Gastrocnemius medialis (tissue), 4 donors: ENCODE measurements at regions not wholly inside any gene's neighbourhood (a gene's known extent, or its start where the extent isn't known, plus 50 kb on each side); places are given as distances from the start of the nearest gene placed in this dataset.

Experiments
- ATAC-seq, 2 donors: fragments of 150-250 bp; one replicate each; pipeline ENCODE4 v1.9.1; 2016
- DNase-seq, 2 donors: peaks; one replicate each; pipeline ENCODE4 v3.0.0-alpha.2; 2019
- H3K27ac ChIP-seq, 4 donors: fragments of 200-600 bp; sonication (generic); 1 replicate in 1 of 4; 2 replicates in 3 of 4; pipeline ENCODE4 v1.5.1; 2016 to 2018; ENCODE audit warnings: mild to moderate bottlenecking in 2 of 4, moderate library complexity in 1 of 4
- H3K27me3 ChIP-seq, 3 donors: fragments of 200-600 bp; sonication (generic) in 2 of 3; 1 replicate in 1 of 3; 2 replicates in 2 of 3; pipeline versions ENCODE4 v1.5.1 to v1.6.0; 2016 to 2019; ENCODE audit warnings: mild to moderate bottlenecking in 1 of 3, moderate library complexity in 1 of 3
- H3K36me3 ChIP-seq, 2 donors: fragments of 200-600 bp; sonication (generic) in 1 of 2; one replicate each; pipeline ENCODE4 v1.5.1; 2017 to 2018
- H3K4me1 ChIP-seq, 2 donors: fragments of 200-600 bp; sonication (generic) in 1 of 2; one replicate each; pipeline ENCODE4 v1.5.1; 2016 to 2017; ENCODE audit warnings: mild to moderate bottlenecking in 2 of 2
- H3K4me3 ChIP-seq, 4 donors: fragments of 200-600 bp; sonication (generic) in 3 of 4; 1 replicate in 1 of 4; 2 replicates in 3 of 4; pipeline ENCODE4 v1.5.1; 2016 to 2019; ENCODE audit warnings: mild to moderate bottlenecking in 2 of 4
- H3K9me3 ChIP-seq, 3 donors: fragments of 200-600 bp; sonication (generic) in 2 of 3; 1 replicate in 1 of 3; 2 replicates in 2 of 3; pipeline ENCODE4 v1.5.1; 2016 to 2019
- POLR2A ChIP-seq, 2 donors: fragments of 450-650 bp; IDR thresholded peaks; one replicate each; pipeline ENCODE4 v1.6.1; 2017; ENCODE audit warnings: antibody characterized with exemption in 2 of 2, mild to moderate bottlenecking in 2 of 2, moderate library complexity in 2 of 2
- in situ Hi-C, 4 donors: fragments of 200-750 bp; cut with MboI; loops; one replicate each; pipeline versions ENCODE4 v1.15.0 to v1.8.0; 2017; ENCODE audit warnings: low sequenced_read_pairs in 4 of 4
- intact Hi-C: fragments of 100-400 bp; cut with DNase I; formaldehyde crosslinking; loops from one replicate; pipeline ENCODE4 v1.15.1; 2023; ENCODE audit warnings: low total_unique reads
- TF ChIP-seq, protein P1 (sequence below), 5 experiments: fragments of 450-650 bp in 3 of 5; fragments of 200-600 bp in 2 of 5; sonication (generic) in 2 of 5; IDR thresholded peaks in 4 of 5; conservative IDR thresholded peaks in 1 of 5; 1 replicate in 4 of 5; 2 replicates in 1 of 5; pipeline ENCODE4 v1.5.1; 2016 to 2019; ENCODE audit warnings: antibody characterized with exemption in 5 of 5, mild to moderate bottlenecking in 3 of 5, moderate library complexity in 3 of 5

DNA sequence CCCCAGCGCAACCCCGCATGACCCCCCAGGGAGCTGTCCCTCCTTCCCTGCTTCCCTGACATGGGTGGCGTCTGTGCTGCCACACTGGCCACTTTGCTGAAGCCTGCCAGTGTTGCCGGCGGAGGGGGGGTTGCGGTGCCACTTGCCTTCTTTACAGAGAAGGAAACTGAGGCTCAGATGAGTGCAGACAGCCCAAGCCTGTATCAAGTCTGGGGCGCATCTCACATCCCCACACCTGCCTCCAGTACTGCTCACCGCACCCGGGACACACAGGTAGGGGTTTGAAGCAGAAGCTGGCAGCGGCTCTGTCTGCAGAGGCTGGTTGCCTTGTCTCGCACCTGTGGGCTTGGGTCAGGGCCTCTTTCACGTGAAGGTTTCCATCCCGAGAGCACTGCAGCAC lies 104.7 kb upstream of the RTL1 start:
- H3K4me1 ChIP-seq: no peaks in the 10 kb centered on the region
- intact Hi-C loops (no loop called here), in situ Hi-C loops (no loop called here)

GRCh38 chr14:101008631-101009336 lies 105.3 kb upstream of the RTL1 start:
- in situ Hi-C loops (no loop called here), intact Hi-C loops (no loop called here)
- TF ChIP-seq, protein P1, sequence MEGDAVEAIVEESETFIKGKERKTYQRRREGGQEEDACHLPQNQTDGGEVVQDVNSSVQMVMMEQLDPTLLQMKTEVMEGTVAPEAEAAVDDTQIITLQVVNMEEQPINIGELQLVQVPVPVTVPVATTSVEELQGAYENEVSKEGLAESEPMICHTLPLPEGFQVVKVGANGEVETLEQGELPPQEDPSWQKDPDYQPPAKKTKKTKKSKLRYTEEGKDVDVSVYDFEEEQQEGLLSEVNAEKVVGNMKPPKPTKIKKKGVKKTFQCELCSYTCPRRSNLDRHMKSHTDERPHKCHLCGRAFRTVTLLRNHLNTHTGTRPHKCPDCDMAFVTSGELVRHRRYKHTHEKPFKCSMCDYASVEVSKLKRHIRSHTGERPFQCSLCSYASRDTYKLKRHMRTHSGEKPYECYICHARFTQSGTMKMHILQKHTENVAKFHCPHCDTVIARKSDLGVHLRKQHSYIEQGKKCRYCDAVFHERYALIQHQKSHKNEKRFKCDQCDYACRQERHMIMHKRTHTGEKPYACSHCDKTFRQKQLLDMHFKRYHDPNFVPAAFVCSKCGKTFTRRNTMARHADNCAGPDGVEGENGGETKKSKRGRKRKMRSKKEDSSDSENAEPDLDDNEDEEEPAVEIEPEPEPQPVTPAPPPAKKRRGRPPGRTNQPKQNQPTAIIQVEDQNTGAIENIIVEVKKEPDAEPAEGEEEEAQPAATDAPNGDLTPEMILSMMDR (IDR thresholded peaks at IDR 0.05 in 4 of 5, conservative IDR thresholded peaks at IDR 0.05 in 1 of 5): no peak
- Histone ChIP-seq H3K9me3 (peaks cover 0 to 5% (median 0%) of the 10 kb centered on the region in 3 donors), H3K27ac (no peak overlapping the region), H3K4me1 (no peaks in the 10 kb centered on the region), H3K36me3 (no peaks in the 10 kb centered on the region), H3K4me3 (no peak overlapping the region), H3K27me3 (no peaks in the 10 kb centered on the region)
- ATAC-seq: no peak
- no peak for DNase-seq

More for the DNA sequence above, 104.7 kb upstream of the RTL1 start:
- TF ChIP-seq POLR2A (IDR thresholded peaks at IDR 0.05): no peak
- TF ChIP-seq, protein P1 (IDR thresholded peaks at IDR 0.05 in 4 of 5, conservative IDR thresholded peaks at IDR 0.05 in 1 of 5): no peak
- Histone ChIP-seq H3K9me3 (peaks cover 0 to 5% (median 0%) of the 10 kb centered on the region in 3 donors), H3K36me3 (no peaks in the 10 kb centered on the region), H3K27ac (no peak overlapping the region), H3K27me3 (no peaks in the 10 kb centered on the region), H3K4me3 (no peak overlapping the region)
- no peak for ATAC-seq
- no peak for DNase-seq

DNA sequence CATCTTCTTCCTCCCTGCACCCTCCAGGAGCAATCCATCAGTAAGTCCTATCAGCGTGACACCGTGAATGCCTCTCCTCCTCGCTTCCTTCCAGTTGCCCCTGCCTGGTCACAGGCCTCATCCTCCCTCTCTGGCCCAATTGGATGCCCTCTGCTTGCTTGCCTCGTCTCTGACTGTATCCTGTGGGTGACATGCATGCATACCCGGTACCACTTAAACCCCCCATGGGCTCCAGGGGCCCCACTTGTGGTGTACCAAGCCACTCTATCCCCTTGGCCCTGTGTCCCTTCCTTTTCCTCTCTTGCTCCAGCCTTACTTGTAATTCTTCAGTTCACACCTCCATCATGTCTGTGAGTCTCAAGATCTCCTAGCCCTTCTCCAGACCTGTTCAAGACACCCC lies 106.0 kb upstream of the RTL1 start:
- in situ Hi-C loops: no loop called here
- DNase-seq: no peak
- no peak for ATAC-seq

DNA sequence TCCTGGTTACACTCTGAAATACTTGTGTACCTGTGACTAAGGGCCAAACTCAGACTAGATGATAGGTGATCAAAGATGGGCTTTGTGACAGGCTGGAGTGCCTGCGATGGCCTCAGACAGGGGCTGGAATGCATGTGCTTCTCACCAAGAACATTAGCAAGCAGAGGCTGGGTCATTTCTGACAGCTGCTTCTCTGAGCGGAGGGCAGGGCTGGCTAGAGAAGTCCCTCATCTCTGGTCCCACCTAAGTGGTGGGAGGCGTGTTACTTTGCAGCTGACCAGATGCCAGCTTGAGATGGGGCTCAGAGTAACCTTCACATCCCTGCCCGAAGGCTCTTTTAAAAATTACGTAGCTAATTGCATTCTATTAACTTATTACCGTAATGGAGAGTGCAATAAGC lies 106.8 kb upstream of the RTL1 start:
- Histone ChIP-seq H3K9me3 (peaks cover 0 to 5% (median 0%) of the 10 kb centered on the region in 3 donors), H3K36me3 (no peaks in the 10 kb centered on the region), H3K4me1 (no peaks in the 10 kb centered on the region), H3K27me3 (no peaks in the 10 kb centered on the region), H3K27ac (no peak overlapping the region), H3K4me3 (no peak overlapping the region)
- TF ChIP-seq POLR2A (IDR thresholded peaks at IDR 0.05): no peak
- TF ChIP-seq, protein P1 (IDR thresholded peaks at IDR 0.05 in 4 of 5, conservative IDR thresholded peaks at IDR 0.05 in 1 of 5): no peak
- DNase-seq (no peak), ATAC-seq (no peak)
- intact Hi-C loops: no loop called here
- in situ Hi-C loops: no loop called here

More for the DNA sequence above, 106.0 kb upstream of the RTL1 start:
- H3K36me3 ChIP-seq: no peaks in the 10 kb centered on the region
- no peak overlapping the region for H3K4me3 ChIP-seq
- intact Hi-C loops: no loop called here
- TF ChIP-seq, protein P1 (IDR thresholded peaks at IDR 0.05 in 4 of 5, conservative IDR thresholded peaks at IDR 0.05 in 1 of 5): no peak
- TF ChIP-seq POLR2A (IDR thresholded peaks at IDR 0.05): no peak
- peaks cover 0 to 5% (median 0%) of the 10 kb centered on the region in 3 donors for H3K9me3 ChIP-seq
- H3K4me1 ChIP-seq: no peaks in the 10 kb centered on the region
- H3K27ac ChIP-seq: no peak overlapping the region
- no peaks in the 10 kb centered on the region for H3K27me3 ChIP-seq

DNA sequence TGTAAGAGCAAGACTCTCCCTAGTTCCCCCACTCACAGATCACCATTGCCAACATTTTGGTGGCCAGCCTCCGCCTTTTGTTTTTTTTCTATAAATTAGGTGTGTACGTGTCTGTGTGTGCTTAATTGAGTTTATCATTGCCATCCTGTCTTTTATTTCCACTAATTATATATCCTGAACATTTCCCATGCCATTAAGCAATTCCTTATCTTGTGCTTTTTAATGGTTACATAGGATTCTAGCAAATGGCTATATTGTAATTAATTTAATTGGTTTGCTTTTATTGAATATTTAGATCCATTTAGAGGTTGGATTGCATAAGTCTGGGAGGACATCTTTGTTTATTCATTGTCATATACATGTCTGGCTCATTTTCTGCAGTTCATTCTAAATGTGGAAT lies 107.3 kb upstream of the RTL1 start:
- intact Hi-C loops: no loop called here
- no peak for ATAC-seq

More for the DNA sequence above, 107.3 kb upstream of the RTL1 start:
- in situ Hi-C loops: no loop called here
- Histone ChIP-seq H3K36me3 (no peaks in the 10 kb centered on the region), H3K4me3 (no peak overlapping the region), H3K27me3 (no peaks in the 10 kb centered on the region), H3K9me3 (peaks cover 0 to 5% (median 0%) of the 10 kb centered on the region in 3 donors), H3K4me1 (no peaks in the 10 kb centered on the region), H3K27ac (no peak overlapping the region)
- no peak for TF ChIP-seq POLR2A (IDR thresholded peaks at IDR 0.05)
- TF ChIP-seq, protein P1 (IDR thresholded peaks at IDR 0.05 in 4 of 5, conservative IDR thresholded peaks at IDR 0.05 in 1 of 5): no peak
- DNase-seq: no peak
